ENCODE measurements at regions not wholly inside any gene's neighbourhood (a gene's known extent, or its start where the extent isn't known, plus 50 kb on each side); places are given as distances from the start of the nearest gene placed in this dataset.

- ChIA-PET CTCF (no interaction called here), POLR2A (ENCODE audit: low non-redundant PET) (no interaction called here)
- intact Hi-C loops (cut with micrococcal nuclease; ENCODE audit: unreplicated experiment) = no loop called here
These were observed 542.4 kb upstream of the SOX9 start for GRCh38 chr17:71578446-71578845.

GRCh38 chr17:71580220-71580619 lies 540.6 kb upstream of the SOX9 start:
- intact Hi-C loops (cut with micrococcal nuclease; ENCODE audit: unreplicated experiment) = no loop called here
- Histone ChIP-seq H3K36me3 (ENCODE audit: insufficient read depth, low read length, poor library complexity, severe bottlenecking) (no peaks in the 10 kb centered on the region), H3K4me3 (ENCODE audit: low read depth, low read length, poor library complexity, severe bottlenecking) (no peak overlapping the region), H3K27ac (ENCODE audit: low read depth, low read length, poor library complexity, severe bottlenecking) (no peak overlapping the region), H3K9me3 (ENCODE audit: low read depth, low read length, poor library complexity, severe bottlenecking) (no peaks in the 10 kb centered on the region), H3K27me3 (replicated peaks; ENCODE audit: insufficient read depth, low read depth, low read length, poor library complexity) (no peaks in the 10 kb centered on the region), H3K4me1 (ENCODE audit: insufficient read depth, low read length, poor library complexity, severe bottlenecking) (no peaks in the 10 kb centered on the region)
- no peak for DNase-seq (ENCODE audit: low spot score)
- BruUV-seq (replicated peaks) = no TSS peak
- CTCF ChIA-PET = no interaction called here
- TF ChIP-seq EZH2 (IDR thresholded peaks at IDR 0.05; ENCODE audit: borderline replicate concordance, low read depth, low read length, poor library complexity, severe bottlenecking) = no peak
- TF ChIP-seq CTCF (conservative IDR thresholded peaks at IDR 0.05; ENCODE audit: low read depth, low read length) = no peak
- POLR2A ChIA-PET (ENCODE audit: low non-redundant PET) = no interaction called here

More at GRCh38 chr17:71578446-71578845, 542.4 kb upstream of the SOX9 start:
- no peaks in the 10 kb centered on the region for H3K9me3 ChIP-seq (ENCODE audit: low read depth, low read length, poor library complexity, severe bottlenecking)
- no peaks in the 10 kb centered on the region for H3K27me3 ChIP-seq (replicated peaks; ENCODE audit: insufficient read depth, low read depth, low read length, poor library complexity)
- no TSS peak for BruUV-seq (replicated peaks)
- no peaks in the 10 kb centered on the region for H3K4me1 ChIP-seq (ENCODE audit: insufficient read depth, low read length, poor library complexity, severe bottlenecking)
- no peaks in the 10 kb centered on the region for H3K36me3 ChIP-seq (ENCODE audit: insufficient read depth, low read length, poor library complexity, severe bottlenecking)
- DNase-seq (ENCODE audit: low spot score) = no peak
- H3K4me3 ChIP-seq (ENCODE audit: low read depth, low read length, poor library complexity, severe bottlenecking) = no peak overlapping the region
- no peak overlapping the region for H3K27ac ChIP-seq (ENCODE audit: low read depth, low read length, poor library complexity, severe bottlenecking)
- TF ChIP-seq CTCF (conservative IDR thresholded peaks at IDR 0.05; ENCODE audit: low read depth, low read length) = no peak
- no peak for TF ChIP-seq EZH2 (IDR thresholded peaks at IDR 0.05; ENCODE audit: borderline replicate concordance, low read depth, low read length, poor library complexity, severe bottlenecking)

GRCh38 chr17:71585540-71585939 lies 535.3 kb upstream of the SOX9 start:
- intact Hi-C loops (cut with micrococcal nuclease; ENCODE audit: unreplicated experiment) = no loop called here
- H3K9me3 ChIP-seq (ENCODE audit: low read depth, low read length, poor library complexity, severe bottlenecking) = no peaks in the 10 kb centered on the region
- no peaks in the 10 kb centered on the region for H3K27me3 ChIP-seq (replicated peaks; ENCODE audit: insufficient read depth, low read depth, low read length, poor library complexity)
- H3K27ac ChIP-seq (ENCODE audit: low read depth, low read length, poor library complexity, severe bottlenecking) = no peak overlapping the region
- H3K4me1 ChIP-seq (ENCODE audit: insufficient read depth, low read length, poor library complexity, severe bottlenecking) = no peaks in the 10 kb centered on the region
- no peak for DNase-seq (ENCODE audit: low spot score)
- TF ChIP-seq CTCF (conservative IDR thresholded peaks at IDR 0.05; ENCODE audit: low read depth, low read length) = no peak
- BruUV-seq (replicated peaks) = no TSS peak
- CTCF ChIA-PET = no interaction called here
- POLR2A ChIA-PET (ENCODE audit: low non-redundant PET) = no interaction called here
- no peaks in the 10 kb centered on the region for H3K36me3 ChIP-seq (ENCODE audit: insufficient read depth, low read length, poor library complexity, severe bottlenecking)
- H3K4me3 ChIP-seq (ENCODE audit: low read depth, low read length, poor library complexity, severe bottlenecking) = no peak overlapping the region
